Amniotic epithelial cell (primary cell): ENCODE measurements at regions not wholly inside any gene's neighbourhood (a gene's known extent, or its start where the extent isn't known, plus 50 kb on each side); places are given as distances from the start of the nearest gene placed in this dataset.

ENCODE experiments used
- DNase-seq: peaks from one replicate; pipeline ENCODE4 v3.0.0-alpha.2; 2010; ENCODE audit warnings: low read depth

GRCh38 chr2:193980599-193980998 lies 1676.4 kb upstream of the SLC39A10 start:
- DNase-seq: no peak

GRCh38 chr2:193973781-193974180 lies 1683.2 kb upstream of the SLC39A10 start:
- DNase-seq: no peak

DNA sequence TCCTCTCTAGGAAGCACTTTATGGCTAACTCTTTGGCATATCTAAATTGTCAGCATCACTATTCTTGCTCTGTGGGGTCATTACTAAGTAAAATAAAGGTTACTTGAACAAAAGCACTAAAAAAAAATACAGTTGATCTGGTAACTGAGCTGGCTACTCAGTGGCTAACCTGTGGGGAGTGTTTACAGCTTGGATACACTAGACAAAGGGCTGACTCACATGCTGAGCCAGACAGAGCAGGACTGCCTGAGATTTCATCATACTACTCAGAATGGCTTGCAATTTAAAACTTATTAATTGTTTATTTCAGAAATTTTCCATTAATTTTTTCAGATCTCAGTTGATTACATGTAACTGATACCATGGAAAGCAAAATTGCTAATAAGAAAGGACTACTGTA lies 1690.4 kb upstream of the SLC39A10 start:
- peak; percentile 69 for DNase-seq

GRCh38 chr2:193965263-193965662 lies 1691.8 kb upstream of the SLC39A10 start:
- no peak for DNase-seq

- DNase-seq: peak; percentile 32
These were observed 1693.4 kb upstream of the SLC39A10 start for GRCh38 chr2:193963472-193964119.

DNA sequence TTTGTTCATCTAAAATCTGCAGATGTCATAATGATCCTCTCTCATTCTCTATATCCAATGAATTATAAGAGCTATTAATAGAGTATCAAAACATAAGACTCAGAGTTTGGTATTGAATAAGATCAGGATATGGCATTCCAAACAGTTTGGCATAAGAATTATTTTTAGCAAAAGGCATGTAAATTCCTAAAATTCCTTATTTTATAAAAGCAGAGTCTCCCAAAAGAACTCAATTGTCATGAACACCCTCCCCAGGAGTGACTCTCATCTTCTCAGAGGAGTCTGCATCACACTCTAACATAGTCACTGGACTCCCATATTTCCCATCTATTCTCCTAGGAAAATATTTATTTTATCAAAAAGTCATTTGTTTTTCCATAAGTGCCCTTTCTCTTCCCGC lies 1710.2 kb upstream of the SLC39A10 start:
- no peak for DNase-seq

DNA sequence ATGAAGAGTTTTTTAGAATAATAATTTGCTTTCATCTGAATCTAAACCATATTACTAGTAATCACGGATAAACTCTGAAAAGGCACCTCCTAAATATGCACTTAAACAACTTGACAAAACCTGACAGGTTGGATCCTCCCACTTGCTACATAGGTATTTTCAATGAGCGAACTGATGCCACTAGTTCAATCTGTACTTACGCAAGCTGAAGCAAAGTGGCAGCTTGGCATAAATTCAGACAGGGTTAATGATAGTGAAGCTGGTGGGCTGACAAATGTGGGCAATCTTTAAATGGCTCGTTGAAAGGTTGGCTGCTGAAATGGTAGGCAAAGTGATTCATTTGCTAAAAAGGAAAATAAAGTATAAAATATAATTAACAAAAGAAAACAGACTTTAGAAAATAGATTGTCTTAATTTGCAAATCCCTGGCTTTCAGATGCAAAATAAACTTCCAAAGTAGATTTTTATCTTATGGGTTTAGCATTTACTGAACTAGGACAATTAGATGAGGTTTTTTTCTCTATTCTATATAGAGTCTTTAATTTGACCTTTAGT lies 1713.5 kb upstream of the SLC39A10 start:
- DNase-seq: no peak

DNA sequence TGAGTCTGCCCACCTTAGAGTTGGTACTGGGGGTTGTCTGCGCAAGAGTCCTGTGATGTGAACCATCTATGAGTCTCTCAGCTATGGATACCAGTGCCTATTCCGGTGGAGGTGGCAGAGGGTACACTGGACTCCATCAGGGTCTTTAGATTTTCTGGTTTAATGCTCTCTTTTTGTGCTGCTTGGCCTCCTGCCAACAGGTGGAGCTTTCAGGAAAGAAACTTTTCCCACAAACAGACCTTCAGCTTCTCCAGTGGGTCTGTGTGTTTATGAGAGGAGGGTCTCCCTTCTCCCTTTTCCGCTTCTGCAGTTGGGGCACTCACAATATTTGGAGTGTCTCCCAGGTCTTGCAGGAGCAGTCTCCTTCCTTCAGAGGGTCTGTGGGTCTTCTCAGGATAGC lies 1721.9 kb upstream of the SLC39A10 start:
- no peak for DNase-seq

DNA sequence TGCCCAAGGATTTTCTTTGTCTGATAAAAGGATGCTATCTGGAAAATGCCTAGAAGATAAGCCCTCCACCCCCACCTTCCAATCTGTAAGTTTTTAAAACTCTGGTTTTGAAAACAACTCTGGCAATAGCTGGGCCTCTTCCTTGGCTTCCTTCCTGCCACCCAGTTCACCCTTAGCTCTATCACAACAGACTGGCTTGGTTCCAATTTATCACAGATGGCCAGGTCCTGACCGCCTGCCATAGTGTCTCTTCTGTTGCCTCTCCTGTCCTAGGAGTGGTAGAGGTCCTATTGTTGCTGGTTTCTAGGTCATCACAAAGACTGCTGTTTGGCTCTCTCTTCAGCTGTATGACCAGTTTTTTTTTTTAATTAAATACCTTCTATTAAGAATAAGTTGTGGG lies 1727.9 kb upstream of the SLC39A10 start:
- DNase-seq: no peak

- no peak for DNase-seq
These were observed 1712.8 kb upstream of the TMEFF2 start for GRCh38 chr2:193907561-193907960.

- no peak for DNase-seq
These were observed 1705.6 kb upstream of the TMEFF2 start for GRCh38 chr2:193900292-193900691.

DNA sequence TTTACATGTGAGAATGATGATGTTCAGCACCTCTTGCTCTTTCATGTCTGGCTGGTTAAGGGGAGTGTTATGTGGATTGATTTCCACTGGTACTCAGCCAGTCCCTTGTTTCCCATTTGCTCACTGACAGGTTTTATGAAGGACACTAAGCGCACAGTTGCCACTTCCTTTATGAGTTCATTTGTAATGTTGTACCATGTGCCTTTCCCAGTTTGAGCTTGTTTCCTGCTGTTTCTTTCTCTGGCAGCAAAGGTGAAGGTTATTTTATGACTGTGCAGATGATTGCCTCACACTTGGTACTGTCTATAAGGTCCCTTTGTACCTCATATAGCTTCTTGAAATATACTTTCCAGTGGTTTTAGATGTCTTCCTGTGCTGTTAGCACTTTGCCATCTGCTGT lies 1700.5 kb upstream of the TMEFF2 start:
- peak; percentile 1 for DNase-seq

- peak; percentile 1 for DNase-seq
These were observed 1699.3 kb upstream of the TMEFF2 start for GRCh38 chr2:193894081-193894480.

DNA sequence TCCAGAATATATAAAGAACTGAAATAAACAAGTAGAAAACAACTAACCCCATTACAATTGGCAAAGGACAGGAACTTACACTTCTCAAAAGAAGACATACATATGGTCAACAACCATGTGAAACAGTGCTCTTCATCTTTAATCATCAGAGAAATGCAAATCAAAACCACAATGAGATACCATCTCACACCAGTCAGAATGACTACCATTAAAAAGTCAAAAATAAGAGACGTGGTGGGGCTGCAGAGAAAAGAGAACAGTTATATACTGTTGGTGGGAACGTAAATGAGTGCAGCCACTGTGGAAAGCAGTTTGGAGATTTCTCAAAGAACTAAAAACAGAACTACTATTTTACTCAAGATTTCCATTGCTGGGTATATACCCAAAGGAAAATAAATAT lies 1696.3 kb upstream of the TMEFF2 start:
- no peak for DNase-seq

GRCh38 chr2:193885419-193885818 lies 1690.7 kb upstream of the TMEFF2 start:
- DNase-seq: no peak

DNA sequence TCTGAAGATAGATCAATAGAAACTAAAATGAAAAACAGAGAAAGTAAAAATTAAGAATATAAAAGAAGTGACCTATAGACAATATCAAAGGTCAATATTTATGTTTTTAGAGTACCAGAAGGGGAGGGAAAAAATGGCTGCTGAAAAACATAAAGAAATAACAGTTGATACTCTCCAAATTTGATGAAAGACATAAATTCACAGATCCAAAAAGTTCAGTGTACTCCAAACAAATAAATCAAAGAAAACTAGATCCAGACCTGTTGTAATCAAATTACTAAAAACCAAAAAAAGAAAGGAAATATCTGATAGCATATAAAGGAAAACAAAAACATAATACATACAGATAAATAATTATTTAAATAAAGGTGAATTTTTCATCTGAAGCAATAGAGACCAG lies 1689.1 kb upstream of the TMEFF2 start:
- no peak for DNase-seq

GRCh38 chr2:193876980-193877379 lies 1682.2 kb upstream of the TMEFF2 start:
- no peak for DNase-seq

- no peak for DNase-seq
These were observed 1674.8 kb upstream of the TMEFF2 start for GRCh38 chr2:193869564-193869963.

GRCh38 chr2:193868833-193869232 lies 1674.1 kb upstream of the TMEFF2 start:
- peak; percentile 2 for DNase-seq

DNA sequence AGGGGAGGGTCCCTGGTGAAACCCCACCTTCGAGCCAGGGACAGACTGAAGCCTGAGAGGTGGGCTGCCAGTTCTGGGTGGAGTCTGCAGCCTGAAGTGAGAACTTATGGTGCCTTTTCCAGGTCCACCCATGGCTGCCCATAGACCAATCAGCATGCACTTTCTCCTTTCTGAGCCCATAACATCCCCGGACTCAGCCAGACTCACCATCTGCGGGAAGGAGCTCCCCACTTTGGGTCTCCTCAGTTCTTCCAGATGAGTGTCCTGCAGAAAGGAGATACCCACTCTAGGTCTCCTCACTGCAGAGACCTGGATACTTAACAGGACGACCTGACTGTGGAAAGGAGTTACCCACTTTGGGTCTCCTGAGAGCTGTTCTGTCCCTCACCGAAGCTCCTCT lies 1673.4 kb upstream of the TMEFF2 start:
- no peak for DNase-seq

GRCh38 chr2:193867454-193867853 lies 1672.7 kb upstream of the TMEFF2 start:
- DNase-seq: no peak

DNA sequence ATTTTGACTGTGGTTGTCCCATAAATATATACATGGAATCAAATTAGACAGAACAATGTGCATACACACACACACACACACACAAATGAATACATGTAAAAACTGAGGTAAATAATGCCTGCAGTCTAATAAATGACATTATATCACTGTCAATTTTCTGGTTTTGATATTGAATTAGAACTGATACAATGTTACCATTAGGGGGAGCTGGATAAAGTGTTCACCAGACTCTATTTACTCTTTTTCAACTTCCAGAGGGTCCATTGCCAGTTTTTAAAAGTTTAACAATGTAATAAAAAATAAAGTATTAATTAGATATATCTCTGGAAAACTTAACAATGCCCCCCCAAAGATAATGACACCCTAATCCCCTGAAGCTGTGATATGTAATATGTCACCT lies 1666.8 kb upstream of the TMEFF2 start:
- DNase-seq: no peak

DNA sequence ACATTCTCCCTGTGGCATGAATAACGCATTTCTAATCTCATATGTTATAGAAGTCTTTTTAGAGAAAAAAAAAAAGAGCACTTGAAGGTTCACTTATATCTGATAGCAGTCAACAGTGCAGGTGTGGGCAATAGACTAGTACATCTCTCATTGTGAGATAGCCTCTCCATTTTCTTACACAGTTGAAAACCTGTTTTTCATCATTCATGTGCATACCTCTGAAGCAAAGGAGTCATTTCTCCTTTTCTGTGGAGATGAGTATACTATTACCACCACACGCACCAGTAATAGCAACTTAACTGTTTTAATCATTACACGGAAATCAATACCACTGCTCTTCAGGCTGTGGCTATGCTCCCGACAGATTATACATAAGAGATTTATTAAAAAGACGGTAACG lies 1653.3 kb upstream of the TMEFF2 start:
- DNase-seq: no peak

- peak; percentile 79 for DNase-seq
These were observed 1652.4 kb upstream of the TMEFF2 start for GRCh38 chr2:193847130-193847529.
